Esophagus squamous epithelium (tissue), 4 donors: ENCODE measurements at regions not wholly inside any gene's neighbourhood (a gene's known extent, or its start where the extent isn't known, plus 50 kb on each side); places are given as distances from the start of the nearest gene placed in this dataset.

Source experiments
- CTCF ChIP-seq, 6 experiments: fragments of 450-650 bp in 4 of 6; fragments of 200-600 bp in 2 of 6; sonication (generic) in 2 of 6; IDR thresholded peaks; one replicate each; pipeline ENCODE4 v1.5.1; 2016 to 2019; ENCODE audit warnings: antibody characterized with exemption in 6 of 6, mild to moderate bottlenecking in 4 of 6, moderate library complexity in 4 of 6
- POLR2A ChIP-seq, 4 donors: fragments of 450-650 bp; IDR thresholded peaks; one replicate each; pipeline ENCODE4 v1.6.1; 2017; ENCODE audit warnings: antibody characterized with exemption in 4 of 4, mild to moderate bottlenecking in 4 of 4, moderate library complexity in 3 of 4

GRCh38 chr19:29292562-29292961, 79.6 kb upstream of the UQCRFS1 start:
- TF ChIP-seq CTCF (IDR thresholded peaks at IDR 0.05) (no peak), POLR2A (IDR thresholded peaks at IDR 0.05) (no peak)
